Right ventricle myocardium inferior (tissue), 1 donor: ENCODE measurements at regions not wholly inside any gene's neighbourhood (a gene's known extent, or its start where the extent isn't known, plus 50 kb on each side); places are given as distances from the start of the nearest gene placed in this dataset.

ENCODE experiments used
- ATAC-seq: fragments of 200-7000 bp; cut with Tn5 transposase; one replicate; pipeline ENCODE4 v1.9.1; 2020; ENCODE audit warnings: mild to moderate bottlenecking, moderate library complexity
- DNase-seq: peaks from one replicate; pipeline ENCODE4 v3.0.0; 2021; ENCODE audit errors: missing footprints
- intact Hi-C: fragments of 100-400 bp; cut with DNase I; formaldehyde crosslinking; loops from one replicate; pipeline ENCODE4 v1.11.0; 2022
- donor health status: DM: no; HTN: yes; CAD: no; lungs with severe emphysema.

GRCh38 chr11:70026012-70026411, 52.1 kb upstream of the ANO1 start:
- DNase-seq, result no peak
- ATAC-seq, result no peak
- intact Hi-C loops, result loop anchor here (5.0 kb wide), 1 partner anchor 1969 kb away; no protein-coding TSS in a partner anchor

- no peak for ATAC-seq
- intact Hi-C loops, result loop anchor here (5.0 kb wide), 1 partner anchor 1969 kb away; no protein-coding TSS in a partner anchor
- no peak for DNase-seq
These were observed 51.4 kb upstream of the ANO1 start for GRCh38 chr11:70026726-70027125.

GRCh38 chr11:70027451-70027850, 50.7 kb upstream of the ANO1 start:
- DNase-seq, result no peak
- no peak for ATAC-seq
- intact Hi-C loops, result loop anchor here (5.0 kb wide), 1 partner anchor 1970 kb away; no protein-coding TSS in a partner anchor

- no peak for DNase-seq
- ATAC-seq, result no peak
- intact Hi-C loops, result loop anchor here (5.0 kb wide), 1 partner anchor 1971 kb away; no protein-coding TSS in a partner anchor
These were observed 49.8 kb upstream of the ANO1 start for GRCh38 chr11:70028147-70028855.
